PFSK-1 (cell line): ENCODE measurements at regions not wholly inside any gene's neighbourhood (a gene's known extent, or its start where the extent isn't known, plus 50 kb on each side); places are given as distances from the start of the nearest gene placed in this dataset.

Experiments
- FOXP2 ChIP-seq: optimal IDR thresholded peaks from 2 replicates; pipeline ENCODE3; 2011; ENCODE audit warnings: borderline replicate concordance, control low read depth, inconsistent platforms; ENCODE audit not compliant: insufficient read depth; ENCODE audit errors: extremely low read length, extremely low read depth
- POLR2AphosphoS5 ChIP-seq: IDR thresholded peaks from 2 replicates; pipeline ENCODE4 v1.6.1; 2012; ENCODE audit warnings: low read depth, mild to moderate bottlenecking, control low read depth, low read length, moderate library complexity
- REST ChIP-seq, 2 experiments: IDR thresholded peaks; 2 replicates each; pipeline versions ENCODE4 v1.6.1 to v1.8.0; 2011 to 2012; ENCODE audit warnings: low read depth in 2 of 2, low read length in 2 of 2, control low read depth in 1 of 2, inconsistent platforms in 1 of 2, mild to moderate bottlenecking in 1 of 2, moderate library complexity in 1 of 2; ENCODE audit not compliant: insufficient read depth in 1 of 2
- SIN3A ChIP-seq: IDR thresholded peaks from 2 replicates; pipeline ENCODE4 v1.6.1; 2012; ENCODE audit warnings: mild to moderate bottlenecking, low read length, moderate library complexity, borderline replicate concordance; ENCODE audit not compliant: insufficient read depth
- TAF1 ChIP-seq: IDR thresholded peaks from 2 replicates; pipeline ENCODE4 v1.6.1; 2012; ENCODE audit warnings: low read length, control low read depth, borderline replicate concordance; ENCODE audit not compliant: insufficient read depth

- TF ChIP-seq FOXP2 (no peak), SIN3A (no peak), POLR2AphosphoS5 (no peak), REST (IDR thresholded peaks at IDR 0.05; ENCODE audit: insufficient read depth in 1 of 2, low read depth in 2 of 2, low read length in 2 of 2) (no peak), TAF1 (no peak)
Measured at GRCh38 chr4:33078145-33078544, 2358.0 kb downstream of the PCDH7 start.

- TF ChIP-seq POLR2AphosphoS5 (no peak), TAF1 (no peak), FOXP2 (no peak), REST (IDR thresholded peaks at IDR 0.05; ENCODE audit: insufficient read depth in 1 of 2, low read depth in 2 of 2, low read length in 2 of 2) (no peak)
Measured at GRCh38 chr4:33080275-33080674, 2360.1 kb downstream of the PCDH7 start.

- TF ChIP-seq TAF1: no peak
- TF ChIP-seq FOXP2: no peak
- no peak for TF ChIP-seq POLR2AphosphoS5
- no peak for TF ChIP-seq REST (IDR thresholded peaks at IDR 0.05; ENCODE audit: insufficient read depth in 1 of 2, low read depth in 2 of 2, low read length in 2 of 2)
- TF ChIP-seq SIN3A: no peak
Measured at GRCh38 chr4:33085709-33086108, 2365.5 kb downstream of the PCDH7 start.

- no peak for TF ChIP-seq POLR2AphosphoS5
- TF ChIP-seq FOXP2: no peak
- no peak for TF ChIP-seq TAF1
Measured at GRCh38 chr4:33086331-33086925, 2366.3 kb downstream of the PCDH7 start.

- TF ChIP-seq TAF1 (no peak), SIN3A (no peak), REST (IDR thresholded peaks at IDR 0.05; ENCODE audit: insufficient read depth in 1 of 2, low read depth in 2 of 2, low read length in 2 of 2) (no peak), FOXP2 (no peak), POLR2AphosphoS5 (no peak)
Measured at GRCh38 chr4:33088713-33089112, 2368.5 kb downstream of the PCDH7 start.
